Calu3 (cell line): ENCODE measurements at regions not wholly inside any gene's neighbourhood (a gene's known extent, or its start where the extent isn't known, plus 50 kb on each side); places are given as distances from the start of the nearest gene placed in this dataset.

Source experiments
- BruUV-seq: library from RNA; stranded (reverse); fragments of 400-500 nt; replicated peaks from 2 replicates; lab custom pipeline; 2021; lab: Mats Ljungman, UMichigan
- CTCF ChIA-PET: fragments of 300-600 bp; sonication (Branson Sonifier 250); formaldehyde crosslinking; loops from one replicate; lab custom pipeline; 2022; ENCODE audit warnings: antibody characterized with exemption; lab: Charles Lee
- DNase-seq: peaks from one replicate; pipeline ENCODE4 v3.0.0; 2022
- H3K27ac Mint-ChIP-seq: one replicate; pipeline ENCODE4 v1.8.0; 2022; ENCODE audit warnings: mixed read lengths; ENCODE audit not compliant: unreplicated experiment
- H3K27me3 Mint-ChIP-seq: one replicate; pipeline ENCODE4 v1.8.0; 2022; ENCODE audit warnings: mixed read lengths; ENCODE audit not compliant: unreplicated experiment
- H3K36me3 Mint-ChIP-seq: one replicate; pipeline ENCODE4 v1.8.0; 2022; ENCODE audit warnings: mild to moderate bottlenecking, moderate library complexity, mixed read lengths; ENCODE audit not compliant: insufficient read depth, unreplicated experiment
- H3K4me1 Mint-ChIP-seq: one replicate; pipeline ENCODE4 v1.8.0; 2022; ENCODE audit warnings: mild to moderate bottlenecking, low read depth, mixed read lengths; ENCODE audit not compliant: unreplicated experiment
- H3K4me3 Mint-ChIP-seq: one replicate; pipeline ENCODE4 v1.8.0; 2022; ENCODE audit warnings: mild to moderate bottlenecking, low read depth, moderate library complexity, mixed read lengths; ENCODE audit not compliant: unreplicated experiment
- H3K9me3 Mint-ChIP-seq: one replicate; pipeline ENCODE4 v1.8.0; 2022; ENCODE audit warnings: low read depth, mixed read lengths; ENCODE audit not compliant: unreplicated experiment
- CTCF ChIP-seq: fragments of 200-600 bp; IDR thresholded peaks from one replicate; pipeline ENCODE4 v1.8.0; 2022; ENCODE audit warnings: antibody characterized with exemption; ENCODE audit not compliant: unreplicated experiment
- intact Hi-C: fragments of 100-400 bp; cut with micrococcal nuclease; formaldehyde crosslinking; loops from one replicate; pipeline ENCODE4 v1.10.0; 2022; ENCODE audit not compliant: unreplicated experiment

GRCh38 chr6:132174919-132175318 lies 223.7 kb upstream of the CCN2 start:
- Mint-ChIP-seq H3K27me3 (no peaks in the 10 kb centered on the region), H3K27ac (no peak overlapping the region), H3K9me3 (peaks cover 20% of the 10 kb centered on the region), H3K4me1 (no peaks in the 10 kb centered on the region), H3K4me3 (no peak overlapping the region), H3K36me3 (no peaks in the 10 kb centered on the region)
- TF ChIP-seq CTCF, result no peak
- no peak for DNase-seq
- intact Hi-C loops, result no loop called here
- BruUV-seq, result no TSS peak
- CTCF ChIA-PET, result no interaction called here

GRCh38 chr6:132168961-132169360 lies 217.8 kb upstream of the CCN2 start:
- TF ChIP-seq CTCF, result no peak

GRCh38 chr6:132167929-132168892 lies 217.0 kb upstream of the CCN2 start:
- peaks cover 9% of the 10 kb centered on the region for H3K9me3 Mint-ChIP-seq
- no peaks in the 10 kb centered on the region for H3K27me3 Mint-ChIP-seq
- TF ChIP-seq CTCF, result no peak
- peaks cover 12% of the 10 kb centered on the region for H3K4me1 Mint-ChIP-seq
- peak; percentile 47 for DNase-seq
- BruUV-seq, result no TSS peak
- H3K4me3 Mint-ChIP-seq, result peak overlapping the region; percentile 32
- peak overlapping the region; percentile 82 for H3K27ac Mint-ChIP-seq
- CTCF ChIA-PET, result interaction anchor here (0.6 to 1.8 kb wide), 6 partner anchors 11 to 253 kb away, joined by 3 to 8 read pairs (median 4); partner anchors contain the start of gene CCN2
- H3K36me3 Mint-ChIP-seq, result peaks cover 10% of the 10 kb centered on the region
- intact Hi-C loops, result loop anchor here (2.0 to 5.0 kb wide), 2 partner anchors 106 to 213 kb away; no protein-coding TSS in a partner anchor

More at GRCh38 chr6:132168961-132169360, 217.8 kb upstream of the CCN2 start:
- CTCF ChIA-PET, result interaction anchor here (1.3 to 1.8 kb wide), 4 partner anchors 10 to 254 kb away, joined by 3 to 8 read pairs (median 4); partner anchors contain the start of gene CCN2
- no TSS peak for BruUV-seq
- no peaks in the 10 kb centered on the region for H3K27me3 Mint-ChIP-seq
- peaks cover 9% of the 10 kb centered on the region for H3K9me3 Mint-ChIP-seq
- H3K27ac Mint-ChIP-seq, result peak overlapping the region; percentile 82
- no peak overlapping the region for H3K4me3 Mint-ChIP-seq
- intact Hi-C loops, result loop anchor here (2.0 to 5.0 kb wide), 2 partner anchors 107 to 214 kb away; no protein-coding TSS in a partner anchor
- no peak for DNase-seq
- H3K36me3 Mint-ChIP-seq, result peaks cover 10% of the 10 kb centered on the region
- peaks cover 12% of the 10 kb centered on the region for H3K4me1 Mint-ChIP-seq

GRCh38 chr6:132166526-132167051 lies 215.4 kb upstream of the CCN2 start:
- intact Hi-C loops, result loop anchor here (5.0 kb wide), 1 partner anchor 104 kb away; no protein-coding TSS in a partner anchor
- TF ChIP-seq CTCF, result no peak
- Mint-ChIP-seq H3K36me3 (peaks cover 10% of the 10 kb centered on the region), H3K27ac (no peak overlapping the region), H3K4me3 (no peak overlapping the region), H3K4me1 (peaks cover 22% of the 10 kb centered on the region), H3K9me3 (peaks cover 9% of the 10 kb centered on the region), H3K27me3 (no peaks in the 10 kb centered on the region)
- CTCF ChIA-PET, result interaction anchor here (0.7 kb wide), 1 partner anchor 97 kb away, joined by 3 read pairs; no protein-coding TSS in a partner anchor
- DNase-seq, result no peak
- BruUV-seq, result no TSS peak
